H1 (cell line): ENCODE measurements at regions not wholly inside any gene's neighbourhood (a gene's known extent, or its start where the extent isn't known, plus 50 kb on each side); places are given as distances from the start of the nearest gene placed in this dataset.

Experiments
- CTCF ChIA-PET: fragments of 300-600 bp; sonication (Branson Sonifier 250); formaldehyde crosslinking; loops from one replicate; lab custom pipeline; 2021; ENCODE audit not compliant: partially characterized antibody; lab: Charles Lee
- POLR2A ChIA-PET: fragments of 300-600 bp; sonication (Branson Sonifier 250); formaldehyde crosslinking; loops from one replicate; lab custom pipeline; 2021; ENCODE audit warnings: inconsistent platforms; ENCODE audit not compliant: partially characterized antibody; lab: Charles Lee
- DNase-seq, 2 experiments: peaks; one replicate each; pipeline versions ENCODE4 v3.0.0 to v3.0.0-alpha.2; 2010 to 2022; ENCODE audit warnings: low spot score in 2 of 2, low read depth in 1 of 2, mixed read lengths in 1 of 2
- FAIRE-seq: peaks from 2 replicates; lab custom pipeline; 2011; peaks lifted over from hg19 to GRCh38; lab: Jason Lieb, UNC
- H2AFZ ChIP-seq: 2 replicates; pipeline ENCODE4 v1.8.1; 2012; ENCODE audit warnings: low read length, inconsistent platforms
- H2AK5ac ChIP-seq: 2 replicates; pipeline ENCODE4 v1.6.1; 2013; ENCODE audit warnings: low read depth, low read length
- H2BK120ac ChIP-seq: replicated peaks from 2 replicates; pipeline ENCODE3; 2013; ENCODE audit warnings: low read depth, low read length, inconsistent platforms
- H2BK12ac ChIP-seq: 2 replicates; pipeline ENCODE4 v1.6.1; 2013; ENCODE audit warnings: low read depth, low read length
- H2BK15ac ChIP-seq: 2 replicates; pipeline ENCODE4 v1.6.1; 2013; ENCODE audit warnings: low read length
- H2BK20ac ChIP-seq: 2 replicates; pipeline ENCODE4 v1.6.1; 2013; ENCODE audit warnings: low read length
- H2BK5ac ChIP-seq: 2 replicates; pipeline ENCODE4 v1.6.1; 2013; ENCODE audit warnings: low read depth, low read length
- H3K14ac ChIP-seq: 2 replicates; pipeline ENCODE4 v1.6.1; 2013; ENCODE audit warnings: inconsistent platforms; ENCODE audit not compliant: insufficient read length
- H3K18ac ChIP-seq: 2 replicates; pipeline ENCODE4 v1.6.1; 2013; ENCODE audit warnings: low read length; ENCODE audit errors: extremely low read depth
- H3K23ac ChIP-seq: 2 replicates; pipeline ENCODE4 v1.6.1; 2013; ENCODE audit warnings: inconsistent platforms; ENCODE audit not compliant: insufficient read length
- H3K23me2 ChIP-seq: 2 replicates; pipeline ENCODE4 v1.6.1; 2013; ENCODE audit warnings: low read depth, low read length
- H3K27ac ChIP-seq: 2 replicates; pipeline ENCODE4 v1.6.1; 2011; ENCODE audit warnings: low read depth, low read length, inconsistent platforms
- H3K27me3 ChIP-seq, 4 experiments: replicated peaks in 1 of 4; 1 replicate in 1 of 4; 2 replicates in 3 of 4; pipeline versions ENCODE4 v1.6.1 to v1.8.1; 2011 to 2013; ENCODE audit warnings: low read length in 3 of 4, mild to moderate bottlenecking in 3 of 4, inconsistent platforms in 2 of 4, mixed read lengths in 2 of 4, moderate library complexity in 1 of 4; ENCODE audit not compliant: control insufficient read depth in 3 of 4, insufficient read depth in 3 of 4; ENCODE audit errors: extremely low read depth in 1 of 4
- H3K36me3 ChIP-seq, 4 experiments: 2 replicates each; pipeline versions ENCODE4 v1.6.1 to v1.8.1; 2011 to 2013; ENCODE audit warnings: mild to moderate bottlenecking in 4 of 4, low read length in 3 of 4, moderate library complexity in 2 of 4, control low read depth in 1 of 4, inconsistent platforms in 1 of 4; ENCODE audit not compliant: insufficient read depth in 4 of 4, control insufficient read depth in 2 of 4
- H3K4ac ChIP-seq: replicated peaks from 2 replicates; pipeline ENCODE3; 2013; ENCODE audit warnings: low read length, low read depth, mixed read lengths, inconsistent platforms; ENCODE audit not compliant: insufficient read length
- H3K4me1 ChIP-seq, 4 experiments: replicated peaks in 1 of 4; 1 replicate in 1 of 4; 2 replicates in 3 of 4; pipeline versions ENCODE4 v1.6.1 to v1.8.1; 2011 to 2013; ENCODE audit warnings: low read length in 3 of 4, inconsistent platforms in 2 of 4, mixed read lengths in 1 of 4; ENCODE audit not compliant: insufficient read depth in 4 of 4, control insufficient read depth in 3 of 4
- H3K4me2 ChIP-seq, 2 experiments: 2 replicates each; pipeline versions ENCODE4 v1.6.1 to v1.8.1; 2011 to 2013; ENCODE audit warnings: low read depth in 2 of 2, low read length in 2 of 2, control low read depth in 1 of 2, inconsistent platforms in 1 of 2, mild to moderate bottlenecking in 1 of 2; ENCODE audit not compliant: insufficient read depth in 1 of 2
- H3K4me3 ChIP-seq, 4 experiments: fragments of 200-600, 300-600 bp in 1 of 4; sonication (generic), shearing (Covaris generic), sonication (Bioruptor Twin) in 1 of 4; 2 replicates each; pipeline versions ENCODE4 v1.5.1 to v1.8.1; 2011 to 2016; ENCODE audit warnings: low read length in 4 of 4, low read depth in 3 of 4, control low read depth in 2 of 4, inconsistent platforms in 2 of 4, mild to moderate bottlenecking in 2 of 4, mixed read lengths in 1 of 4, moderate library complexity in 1 of 4; ENCODE audit not compliant: insufficient read depth in 2 of 4; ENCODE audit errors: extremely low read depth in 1 of 4
- H3K56ac ChIP-seq: replicated peaks from 2 replicates; pipeline ENCODE3; 2013; ENCODE audit warnings: low read depth, mild to moderate bottlenecking, mixed read lengths, low read length, inconsistent platforms; ENCODE audit not compliant: insufficient read length
- H3K79me1 ChIP-seq: 2 replicates; pipeline ENCODE4 v1.6.1; 2013; ENCODE audit warnings: low read depth, low read length, control low read depth
- H3K79me2 ChIP-seq, 2 experiments: 2 replicates each; pipeline versions ENCODE4 v1.6.1 to v1.8.1; 2012 to 2013; ENCODE audit warnings: low read length in 2 of 2, mild to moderate bottlenecking in 2 of 2, inconsistent platforms in 1 of 2; ENCODE audit not compliant: insufficient read depth in 2 of 2, control insufficient read depth in 1 of 2
- H3K9ac ChIP-seq, 4 experiments: replicated peaks in 1 of 4; 1 replicate in 1 of 4; 2 replicates in 3 of 4; pipeline versions ENCODE4 v1.6.1 to v1.8.1; 2011 to 2013; ENCODE audit warnings: low read depth in 3 of 4, low read length in 3 of 4, control low read depth in 2 of 4, mild to moderate bottlenecking in 2 of 4, moderate library complexity in 2 of 4, inconsistent platforms in 1 of 4; ENCODE audit errors: extremely low read depth in 1 of 4
- H3K9me3 ChIP-seq, 2 experiments: 2 replicates each; pipeline versions ENCODE4 v1.6.1 to v1.8.1; 2012 to 2013; ENCODE audit warnings: mild to moderate bottlenecking in 2 of 2, moderate library complexity in 2 of 2, control low read depth in 1 of 2, inconsistent platforms in 1 of 2, low read depth in 1 of 2, low read length in 1 of 2, mixed read lengths in 1 of 2; ENCODE audit not compliant: insufficient read depth in 2 of 2
- H4K20me1 ChIP-seq, 2 experiments: replicated peaks in 1 of 2; 2 replicates each; pipeline versions ENCODE3 to v1.8.1; 2011 to 2013; ENCODE audit warnings: inconsistent platforms in 2 of 2, low read length in 2 of 2, mild to moderate bottlenecking in 1 of 2; ENCODE audit not compliant: insufficient read depth in 2 of 2, control insufficient read depth in 1 of 2
- H4K5ac ChIP-seq: 2 replicates; pipeline ENCODE4 v1.6.1; 2013; ENCODE audit warnings: low read length, low read depth, mixed read lengths, inconsistent platforms; ENCODE audit not compliant: insufficient read length
- H4K8ac ChIP-seq: 2 replicates; pipeline ENCODE4 v1.8.0; 2013; ENCODE audit warnings: mild to moderate bottlenecking, moderate library complexity, low read length, inconsistent platforms; ENCODE audit not compliant: insufficient read depth; ENCODE audit errors: extremely low read depth
- H4K91ac ChIP-seq: replicated peaks from 2 replicates; pipeline ENCODE3; 2013; ENCODE audit warnings: low read length, mixed read lengths, inconsistent platforms; ENCODE audit not compliant: insufficient read length
- ASH2L ChIP-seq: fragments of 200-600, 300-600 bp; sonication (generic); IDR thresholded peaks from one replicate; pipeline ENCODE4 v1.7.1; 2017; ENCODE audit warnings: low read length
- POLR2A ChIP-seq, 2 experiments: IDR thresholded peaks; 1 replicate in 1 of 2; 2 replicates in 1 of 2; pipeline ENCODE4 v1.6.1; 2011; ENCODE audit warnings: low read depth in 2 of 2, low read length in 2 of 2, mild to moderate bottlenecking in 2 of 2; ENCODE audit errors: control extremely low read depth in 1 of 2
- POU5F1 ChIP-seq: IDR thresholded peaks from 2 replicates; pipeline ENCODE4 v1.6.1; 2011; ENCODE audit warnings: low read depth, mild to moderate bottlenecking, low read length, moderate library complexity
- RBBP5 ChIP-seq: IDR thresholded peaks from 2 replicates; pipeline ENCODE4 v1.7.1; 2012; ENCODE audit warnings: low read depth, mild to moderate bottlenecking, inconsistent platforms, low read length, moderate library complexity, borderline replicate concordance
- WGBS, 2 experiments: shearing (Covaris generic) in 1 of 2; methylation state at CpG; one replicate each; pipeline versions ENCODE4 v1.1.6 to v1.1.7; 2013 to 2015; ENCODE audit warnings: low lambda C conversion rate in 2 of 2, mixed read lengths in 2 of 2, inconsistent platforms in 1 of 2, low coverage in 1 of 2, missing lambda C conversion rate in 1 of 2; ENCODE audit not compliant: insufficient replicate concordance in 2 of 2, insufficient coverage in 1 of 2, insufficient read length in 1 of 2; ENCODE audit errors: extremely low coverage in 1 of 2, missing lambda C conversion rate in 1 of 2; 5-methylcytosine and 5-hydroxymethylcytosine counted together

DNA sequence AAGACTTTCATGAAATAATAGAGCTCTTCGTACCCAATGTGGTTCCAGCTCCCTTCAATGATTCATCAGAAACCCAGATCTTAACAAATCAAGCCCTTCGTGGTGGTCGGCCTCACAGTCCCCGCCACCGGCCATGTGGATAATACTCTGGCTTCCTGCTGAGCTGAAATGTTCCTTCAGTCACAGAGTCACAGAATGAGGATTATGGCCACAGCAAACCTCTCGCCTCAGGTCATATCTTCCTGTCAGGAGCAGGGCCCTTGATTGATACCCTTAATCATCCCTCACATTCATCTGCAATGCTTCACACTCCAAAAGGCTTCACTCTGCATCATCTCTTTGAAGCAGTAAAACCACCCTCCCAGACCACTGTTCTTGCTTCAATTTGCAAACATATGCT is 452.6 kb downstream of the OCA2 start:
- H2BK12ac ChIP-seq: no peak overlapping the region
- no peak overlapping the region for H2BK15ac ChIP-seq
- 0 out of 2 replicates have a peak overlapping the region, but pooled peaks have one; percentile 27 for H2AK5ac ChIP-seq
- no peak overlapping the region for H3K4ac ChIP-seq
- no peak overlapping the region for H3K56ac ChIP-seq
- H3K18ac ChIP-seq: no peak overlapping the region
- POLR2A ChIA-PET: no interaction called here
- FAIRE-seq: no peak
- no peak overlapping the region for H3K9ac ChIP-seq
- H3K79me2 ChIP-seq: no peaks in the 10 kb centered on the region
- H3K23ac ChIP-seq: no peak overlapping the region
- H3K27me3 ChIP-seq: no peaks in the 10 kb centered on the region
- TF ChIP-seq RBBP5 (no peak), POU5F1 (no peak), POLR2A (IDR thresholded peaks at IDR 0.05; ENCODE audit: control extremely low read depth in 1 of 2, low read depth in 2 of 2, low read length in 2 of 2) (no peak), ASH2L (no peak)
- no peak overlapping the region for H4K5ac ChIP-seq
- H3K79me1 ChIP-seq: no peaks in the 10 kb centered on the region
- no peak overlapping the region for H2BK120ac ChIP-seq
- no peak overlapping the region for H2BK20ac ChIP-seq
- H3K23me2 ChIP-seq: no peaks in the 10 kb centered on the region
- H4K20me1 ChIP-seq: no peaks in the 10 kb centered on the region
- no peaks in the 10 kb centered on the region; a peak in 1 of 7 replicates for H3K4me1 ChIP-seq
- no peak overlapping the region for H2BK5ac ChIP-seq
- no peaks in the 10 kb centered on the region for H3K9me3 ChIP-seq
- no peak for DNase-seq
- H3K14ac ChIP-seq: no peak overlapping the region
- no peak overlapping the region for H3K27ac ChIP-seq
- H3K4me3 ChIP-seq: no peak overlapping the region
- no peak overlapping the region for H4K8ac ChIP-seq
- H3K4me2 ChIP-seq: no peak overlapping the region
- H2AFZ ChIP-seq: no peak overlapping the region
- WGBS, 2 experiments: 78% methylated on average over 6 of the region's 6 CpGs; no CpG with 5 or more reads in 1 of the 2 experiments
- no peaks in the 10 kb centered on the region; a peak in 1 of 8 replicates for H3K36me3 ChIP-seq
- CTCF ChIA-PET: no interaction called here
- H4K91ac ChIP-seq: no peak overlapping the region
